Amniotic stem cell (primary cell): ENCODE measurements at regions not wholly inside any gene's neighbourhood (a gene's known extent, or its start where the extent isn't known, plus 50 kb on each side); places are given as distances from the start of the nearest gene placed in this dataset.
"Not testable (repeated sequence)": the region's sequence is repeated elsewhere in the genome, so short reads cannot be mapped to it uniquely, and the experiment has no call there.

Experiments
- DNase-seq: peaks from one replicate; lab custom pipeline; 2025; lab: John Stamatoyannopoulos, UW

DNA sequence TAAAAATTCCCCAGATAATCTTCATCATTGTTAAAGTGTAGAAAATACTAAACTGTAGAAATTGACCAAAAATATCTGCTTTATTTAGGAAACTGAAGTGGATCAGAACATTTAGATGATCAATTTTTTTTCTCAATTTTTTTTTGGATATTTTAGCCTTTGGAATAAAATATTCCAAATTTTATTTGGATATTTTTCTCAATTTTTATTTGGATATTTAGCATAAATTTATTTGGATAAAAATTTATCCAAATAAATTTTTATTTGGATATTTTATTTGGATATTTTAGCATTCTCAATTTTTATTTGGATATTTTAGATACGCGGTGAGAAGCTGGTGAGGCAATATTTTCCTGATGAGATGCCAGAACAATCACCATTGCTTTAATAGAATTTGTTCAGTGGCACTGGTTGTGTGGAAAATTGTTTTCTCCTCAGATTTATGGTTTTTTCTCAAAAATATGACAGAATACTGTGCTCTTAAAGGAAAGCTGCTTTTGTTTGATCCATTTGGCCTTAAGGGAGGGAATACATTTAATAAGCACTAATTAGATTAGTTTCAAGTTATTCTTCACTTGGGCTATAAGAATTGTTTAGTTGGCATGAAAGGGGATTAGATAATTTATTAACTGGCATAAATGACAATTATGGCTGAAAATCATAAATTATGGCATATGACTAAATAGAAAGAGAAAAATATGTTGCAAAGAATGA lies 470.1 kb downstream of the MFSD1 start:
- no peak for DNase-seq

DNA sequence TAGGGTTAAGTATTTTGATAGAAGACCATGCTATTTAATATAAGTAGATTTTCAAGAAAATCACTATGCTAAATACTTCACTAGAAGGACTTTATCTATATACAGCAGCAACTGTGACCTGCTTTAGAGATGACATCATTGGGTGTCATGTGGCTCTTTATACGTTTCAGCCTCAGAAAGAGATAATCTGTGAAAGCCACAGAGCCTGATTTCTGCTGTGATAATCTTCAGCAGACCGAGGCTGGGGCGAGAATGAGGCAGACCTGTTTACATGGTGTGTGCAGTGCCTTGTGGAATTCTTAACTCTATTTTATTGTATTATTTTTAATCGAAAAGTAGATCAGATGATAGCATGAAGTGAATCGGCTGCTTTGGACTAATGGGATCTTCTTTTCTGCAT lies 471.2 kb downstream of the MFSD1 start:
- DNase-seq, result no peak

DNA sequence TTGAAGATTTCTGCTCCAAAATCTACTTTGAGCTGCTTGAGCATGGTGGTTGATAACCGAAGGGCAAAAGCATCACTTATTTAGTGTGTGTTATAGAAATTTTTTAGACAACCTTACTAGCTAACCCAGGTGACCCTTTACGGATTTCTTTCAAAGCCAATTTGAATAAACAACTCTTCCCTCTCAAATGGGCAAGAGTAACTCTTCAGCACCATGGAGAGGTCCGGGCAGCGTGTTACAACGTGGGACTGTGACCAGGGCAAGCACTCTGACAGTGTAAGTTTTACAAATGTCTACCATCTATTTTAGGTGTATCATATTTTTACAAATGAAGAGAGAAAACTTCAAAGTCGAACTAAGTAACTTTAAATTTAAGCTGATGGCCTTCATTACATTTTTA lies 471.8 kb downstream of the MFSD1 start:
- peak; percentile 8 for DNase-seq

DNA sequence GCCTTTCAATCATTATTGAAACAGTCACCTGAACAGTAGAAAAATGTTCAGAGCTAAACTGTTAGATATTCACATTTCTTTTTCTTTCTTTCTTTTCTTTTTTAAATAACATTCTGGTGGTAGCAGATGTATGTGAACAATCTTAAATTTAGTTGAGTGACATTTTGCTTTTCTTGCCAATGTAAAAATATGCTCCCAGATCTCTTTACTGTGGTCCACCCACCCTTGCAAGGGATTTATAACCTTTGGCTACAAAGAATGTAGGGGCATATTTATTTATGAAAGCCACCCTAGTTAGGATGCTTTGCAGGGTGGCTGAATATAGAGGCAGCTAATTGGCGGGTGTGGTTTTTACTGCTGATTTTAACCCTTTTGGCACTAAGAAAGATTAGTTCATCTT lies 473.9 kb downstream of the MFSD1 start:
- DNase-seq, result no peak

DNA sequence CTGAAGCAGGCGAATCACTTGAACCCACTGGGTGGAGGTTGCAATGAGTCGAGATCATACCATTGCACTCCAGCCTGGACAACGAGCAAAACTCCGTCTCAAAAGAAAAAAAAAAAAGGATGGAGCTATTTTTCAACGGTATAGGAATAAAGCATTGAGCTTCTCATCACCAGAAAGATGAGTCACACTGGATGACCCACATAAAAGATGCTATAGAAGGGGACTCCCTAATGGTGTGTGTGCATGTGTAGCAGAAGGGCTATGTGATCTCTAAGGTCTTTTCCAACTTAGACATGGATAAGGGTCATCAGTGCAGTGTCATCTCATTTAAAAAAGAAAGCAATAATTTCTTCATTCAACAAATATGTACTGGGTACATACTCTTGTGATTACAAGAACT lies 476.0 kb downstream of the MFSD1 start:
- DNase-seq, result no peak

DNA sequence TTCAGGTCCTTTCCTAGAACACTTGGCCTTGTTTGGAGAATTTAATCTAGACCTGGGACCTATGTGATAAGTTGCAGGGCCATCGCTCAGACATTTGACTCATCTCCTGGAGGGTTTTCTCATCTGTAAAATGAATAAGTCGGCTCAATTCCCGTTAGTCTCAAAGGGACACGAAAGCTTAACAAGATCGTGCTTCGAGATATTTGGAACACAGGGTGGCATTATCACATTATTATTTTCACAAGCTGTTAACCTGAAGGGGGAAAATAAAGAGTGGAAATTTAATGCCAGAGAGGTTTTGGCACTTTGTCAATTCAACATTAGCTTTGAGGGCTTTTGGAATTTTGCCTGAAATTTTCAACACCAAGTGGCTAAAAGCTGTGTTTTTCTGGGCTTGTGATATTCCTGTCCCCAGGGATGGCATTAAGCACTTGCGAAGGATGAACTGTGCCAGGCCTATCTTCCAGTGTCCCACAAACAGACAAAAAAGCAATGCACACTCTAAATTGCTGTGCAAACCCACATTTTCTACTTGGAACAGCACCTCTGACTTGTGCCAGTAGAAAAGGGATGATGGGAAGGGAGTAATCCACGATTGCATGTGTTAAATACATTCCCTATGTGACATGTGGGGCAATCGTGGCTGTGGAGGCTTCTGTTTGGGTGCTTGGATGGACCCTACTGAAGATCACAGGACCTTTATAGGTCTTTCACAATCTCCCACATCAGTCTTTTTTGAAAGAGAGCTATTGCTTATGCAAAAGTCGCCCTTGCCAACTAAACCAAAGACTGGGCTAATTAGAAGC lies 478.7 kb downstream of the MFSD1 start:
- no peak for DNase-seq

DNA sequence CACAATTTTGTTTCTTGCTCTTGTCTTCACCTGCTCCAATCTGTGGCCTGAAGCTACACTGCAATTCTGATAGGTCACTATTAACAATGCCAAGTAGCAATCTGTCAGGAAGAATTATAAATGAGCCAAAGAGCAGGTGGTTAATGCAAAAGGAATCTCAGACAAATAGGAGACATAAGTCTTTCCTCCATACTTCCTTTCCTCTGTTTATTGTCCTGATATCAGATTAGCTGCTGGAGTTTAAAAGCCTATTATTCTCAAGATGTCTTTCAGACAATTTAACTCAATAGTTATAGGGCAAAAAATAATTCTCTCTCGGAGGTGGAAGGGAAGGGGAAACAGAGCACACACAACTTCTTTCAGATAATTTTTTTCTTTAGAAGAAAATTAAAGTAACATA lies 491.6 kb downstream of the MFSD1 start:
- DNase-seq, result no peak

DNA sequence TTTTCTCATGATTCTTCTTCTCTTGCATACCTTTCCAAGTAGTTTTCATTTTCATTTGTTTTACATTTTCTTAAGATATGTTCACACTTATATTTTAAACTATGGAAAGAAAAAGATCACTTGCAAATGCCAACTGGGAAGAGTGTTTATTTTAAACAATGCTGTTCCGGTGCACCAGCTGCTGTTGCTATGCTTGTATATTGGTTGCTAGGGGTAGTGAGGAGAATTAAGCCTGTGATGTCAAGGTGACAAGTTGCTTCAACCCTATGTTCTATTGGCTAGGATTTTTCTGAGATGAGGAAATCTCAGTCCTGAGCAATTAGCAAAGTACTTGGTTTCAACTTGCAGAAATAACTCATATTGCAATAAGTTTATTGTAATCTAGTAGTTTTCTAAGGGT lies 500.1 kb downstream of the MFSD1 start:
- no peak for DNase-seq

DNA sequence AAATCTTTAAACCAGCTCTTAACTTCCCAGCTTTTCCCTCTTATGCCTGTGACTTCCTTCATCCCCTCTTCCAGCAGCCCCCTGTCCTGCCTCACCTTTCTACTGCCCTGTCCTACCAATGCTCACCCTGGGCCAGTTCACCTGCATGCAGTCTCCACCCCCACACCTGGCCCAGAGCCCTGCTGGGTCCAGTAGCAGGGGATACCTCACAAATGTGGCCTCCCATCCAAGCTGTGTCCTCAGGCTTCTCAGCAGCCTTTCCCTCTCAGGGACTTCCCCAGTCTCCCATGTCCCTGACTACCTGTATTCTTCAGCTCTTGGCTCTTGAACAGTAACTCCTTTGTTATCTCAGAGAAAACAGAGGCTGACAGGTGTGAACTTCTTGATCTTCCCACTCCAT lies 503.2 kb downstream of the MFSD1 start:
- no peak for DNase-seq

DNA sequence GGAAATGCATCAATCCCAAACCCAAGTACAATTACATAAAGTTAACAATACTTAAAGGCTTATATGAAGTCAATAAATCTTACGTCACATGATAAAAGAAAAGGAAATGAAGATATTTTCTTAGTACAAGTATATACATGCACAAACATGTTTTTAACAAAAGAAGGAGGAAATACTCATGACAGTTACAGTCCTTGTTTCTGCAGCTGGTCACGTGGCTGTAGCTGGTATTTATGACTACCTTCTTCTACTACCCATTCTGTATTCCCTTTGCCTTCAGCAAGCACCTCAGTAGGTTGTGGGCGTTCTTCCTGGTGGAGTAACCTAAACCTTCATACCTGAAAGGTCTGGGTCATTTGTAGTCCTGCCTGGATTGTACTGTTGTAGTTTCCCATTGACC lies 514.9 kb downstream of the MFSD1 start:
- DNase-seq, result not testable (repeated sequence)

DNA sequence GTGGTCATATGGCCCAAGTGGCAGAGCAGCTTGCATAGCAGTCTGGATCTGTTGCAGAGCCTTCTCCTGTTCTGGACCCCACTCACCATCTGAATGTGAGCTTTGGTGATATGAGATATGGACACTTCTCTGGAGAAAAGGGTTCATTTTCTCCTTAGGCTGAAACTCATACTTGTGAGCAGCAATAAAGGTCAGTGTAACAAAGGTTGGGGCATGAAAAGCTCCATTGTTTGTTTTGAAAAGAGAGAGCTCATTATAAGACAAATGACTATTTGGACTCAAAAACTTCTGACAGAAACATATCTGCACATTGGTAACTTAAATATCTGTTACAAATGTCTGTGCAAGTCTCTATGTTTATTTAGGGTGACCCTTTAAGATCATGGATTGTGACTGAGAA lies 517.3 kb downstream of the MFSD1 start:
- no peak for DNase-seq

DNA sequence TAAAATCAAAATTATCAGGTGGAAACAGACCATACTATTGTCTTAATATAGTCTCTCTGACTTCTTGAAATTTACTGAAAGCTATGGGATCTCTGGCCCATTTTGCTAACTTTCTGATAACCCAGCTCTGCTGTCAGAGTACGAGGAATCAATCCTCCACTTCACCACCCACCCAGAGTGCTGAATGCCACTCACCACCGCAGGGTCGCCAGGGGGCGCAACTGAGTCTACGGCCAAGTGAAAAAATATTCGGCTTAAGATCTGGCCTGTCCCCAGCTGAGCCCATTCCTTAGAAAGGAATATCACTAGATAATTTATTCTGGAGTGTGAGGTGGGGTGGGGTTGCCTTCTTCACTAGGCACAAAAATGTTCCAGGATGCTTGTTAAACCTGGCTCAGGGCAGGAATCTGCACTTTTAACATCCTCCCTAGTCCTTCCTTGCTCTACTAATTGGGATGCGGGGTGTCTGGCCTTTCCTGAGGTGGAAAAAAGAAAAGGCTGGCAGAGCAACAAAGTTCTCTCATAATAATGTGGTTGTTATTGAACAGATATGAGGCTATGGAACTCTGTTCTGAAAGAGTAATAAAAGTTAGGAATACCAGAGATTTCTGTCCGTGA lies 520.6 kb downstream of the MFSD1 start:
- no peak for DNase-seq

DNA sequence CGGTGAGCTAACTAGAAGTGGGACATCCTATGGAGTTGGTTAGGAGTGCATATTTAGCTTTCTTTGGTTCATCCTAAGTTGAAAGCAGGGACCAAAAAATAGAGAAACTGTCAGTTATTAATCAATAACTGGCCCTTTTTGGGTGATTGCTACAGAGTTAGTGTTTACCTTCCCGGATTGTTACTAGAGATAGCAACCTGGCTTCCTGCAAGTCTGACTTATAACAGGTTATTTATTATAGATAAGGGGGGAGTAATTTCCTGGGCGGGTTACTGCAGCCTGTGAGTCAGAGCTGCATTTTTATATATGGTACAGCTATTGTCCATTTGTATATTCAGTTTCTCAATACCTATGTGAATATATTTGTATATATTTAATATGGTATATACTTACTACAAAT lies 522.0 kb downstream of the MFSD1 start:
- no peak for DNase-seq

DNA sequence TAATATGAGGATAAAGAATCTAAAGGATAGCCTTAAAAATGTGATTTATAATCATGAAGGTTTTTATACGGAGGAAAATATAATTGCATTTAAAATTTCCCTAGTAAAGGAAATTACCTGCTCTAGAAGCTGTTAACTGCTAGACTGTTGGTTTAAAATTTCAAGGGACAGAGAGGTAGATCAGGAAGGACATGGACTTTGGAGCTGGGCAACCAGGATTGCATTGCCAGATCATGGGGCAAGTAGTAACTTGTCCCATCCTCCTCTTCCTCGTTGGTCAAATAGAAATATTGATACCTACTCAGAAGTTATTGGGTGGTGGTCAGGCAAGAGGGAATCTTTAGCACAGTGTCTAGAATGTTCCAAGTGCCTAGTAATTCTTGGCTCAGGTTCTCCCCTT lies 525.1 kb downstream of the MFSD1 start:
- no peak for DNase-seq

DNA sequence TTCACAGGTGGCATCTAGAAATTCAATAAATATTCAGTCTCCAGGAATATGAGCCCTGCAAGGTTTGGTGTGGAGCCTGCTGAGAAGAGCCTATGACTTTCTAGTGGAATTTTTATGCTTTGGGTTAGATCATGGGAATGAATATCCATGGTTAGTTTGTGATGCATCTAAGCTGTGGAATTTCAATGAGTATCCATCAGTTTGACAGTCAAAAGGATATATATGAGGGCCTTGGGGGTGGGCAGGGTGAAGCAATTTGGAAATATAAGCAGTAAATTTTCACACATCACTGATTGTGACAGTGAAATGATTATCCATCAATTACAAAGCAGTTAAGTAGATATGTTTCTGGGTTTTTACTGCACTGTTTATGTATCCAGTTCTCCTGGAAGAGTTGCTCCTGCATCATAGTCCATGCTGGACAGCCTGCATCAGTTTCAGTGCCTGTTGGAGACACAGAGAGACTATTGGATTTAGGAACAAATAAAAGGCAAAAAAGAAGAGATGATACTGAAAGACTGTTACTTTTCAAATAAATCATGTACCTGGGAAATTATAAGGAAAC lies 530.8 kb downstream of the MFSD1 start:
- DNase-seq, result no peak

DNA sequence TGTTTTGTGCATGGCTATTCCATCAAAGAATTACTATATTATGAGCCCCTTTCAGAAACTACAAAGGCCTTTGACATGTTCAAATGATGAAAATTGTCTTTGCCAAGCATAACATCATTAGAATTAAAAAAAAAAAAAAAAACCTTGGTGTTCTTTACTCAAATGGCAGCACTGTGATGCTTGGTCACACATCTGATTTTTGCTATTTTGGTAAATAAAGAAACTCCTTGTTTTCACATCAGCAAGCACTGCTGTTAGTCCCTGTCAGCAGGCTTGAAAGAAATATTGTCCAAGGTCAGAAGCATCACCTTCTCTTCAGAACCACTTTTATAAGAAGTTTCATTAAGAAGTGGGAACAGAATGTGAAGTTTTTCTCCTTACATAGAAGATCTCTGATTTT lies 537.3 kb downstream of the MFSD1 start:
- DNase-seq, result no peak

DNA sequence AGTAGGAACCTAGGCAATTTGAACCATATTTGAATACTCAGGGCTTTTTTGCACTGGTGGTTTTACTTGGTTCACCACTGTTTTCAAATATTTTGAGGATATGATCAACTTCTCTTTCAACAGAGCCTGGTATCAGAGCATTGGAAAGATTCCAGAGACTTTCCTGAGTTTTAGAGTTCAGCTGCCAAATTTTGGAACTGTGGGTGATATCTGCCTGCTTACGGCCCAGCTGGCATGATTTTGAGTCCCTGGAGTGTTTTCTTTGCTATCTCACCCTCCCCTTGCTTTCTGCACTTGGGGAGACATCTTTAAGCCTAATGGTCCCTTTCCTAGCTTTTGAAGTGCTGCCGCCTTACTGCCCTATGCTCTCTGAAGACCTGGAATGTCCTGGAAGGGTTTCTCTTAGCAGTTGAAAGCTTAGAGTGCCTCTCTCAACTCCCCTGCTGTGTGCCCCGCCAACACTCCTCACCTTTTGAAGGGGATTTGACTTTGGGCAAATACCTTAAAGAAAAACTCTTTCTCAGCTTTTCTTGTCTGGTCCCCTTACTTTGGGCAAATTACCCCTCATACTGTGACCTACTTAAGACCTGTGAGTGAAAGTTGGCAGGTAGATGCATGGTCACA lies 539.1 kb downstream of the MFSD1 start:
- no peak for DNase-seq

DNA sequence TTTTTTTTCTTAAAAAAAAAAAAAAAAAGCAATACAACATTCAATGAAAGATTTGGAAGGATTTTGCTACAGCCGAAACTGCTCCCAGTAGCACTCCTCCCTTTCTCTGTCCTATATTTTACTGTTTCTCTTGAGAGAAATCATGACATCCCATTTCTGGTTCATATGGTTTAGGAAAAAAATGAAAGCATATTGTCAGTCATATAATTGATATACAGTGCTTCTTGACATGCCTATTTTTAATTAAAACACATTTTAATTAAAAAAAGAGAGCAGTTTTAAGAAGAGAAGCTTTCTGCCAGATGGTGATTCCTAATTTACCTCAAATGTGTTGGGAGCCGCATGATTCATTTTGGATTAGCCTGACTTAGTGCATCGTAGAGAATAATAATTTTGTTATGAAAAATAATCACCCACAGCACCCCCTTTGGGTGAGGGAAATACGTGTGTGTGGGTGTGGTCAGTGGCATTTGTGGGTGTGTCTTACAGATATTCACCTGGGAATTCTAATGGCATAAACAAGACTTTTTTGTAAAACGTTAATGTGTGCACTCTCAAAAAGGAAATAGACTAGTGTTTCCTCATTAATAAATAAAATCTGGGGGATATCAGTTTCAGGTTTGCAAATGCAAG lies 544.5 kb downstream of the MFSD1 start:
- DNase-seq, result no peak

DNA sequence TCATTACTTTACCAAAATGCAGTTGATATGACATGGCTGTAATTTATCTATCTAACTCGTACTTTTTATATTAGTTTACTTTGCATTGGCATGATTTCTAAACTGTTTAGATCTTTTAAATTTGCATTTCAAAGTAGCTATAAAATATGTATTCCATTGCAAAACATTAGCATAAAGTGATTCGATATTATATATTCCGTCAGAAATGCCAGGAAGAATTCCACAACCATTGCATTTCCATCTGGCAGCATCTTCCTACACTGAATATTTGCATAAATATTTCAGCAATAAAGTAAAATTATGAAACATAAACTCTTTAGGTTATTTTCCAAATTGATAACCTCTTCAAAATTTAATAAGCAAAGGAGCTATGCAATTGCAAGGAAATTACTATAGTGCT lies 546.6 kb downstream of the MFSD1 start:
- no peak for DNase-seq

DNA sequence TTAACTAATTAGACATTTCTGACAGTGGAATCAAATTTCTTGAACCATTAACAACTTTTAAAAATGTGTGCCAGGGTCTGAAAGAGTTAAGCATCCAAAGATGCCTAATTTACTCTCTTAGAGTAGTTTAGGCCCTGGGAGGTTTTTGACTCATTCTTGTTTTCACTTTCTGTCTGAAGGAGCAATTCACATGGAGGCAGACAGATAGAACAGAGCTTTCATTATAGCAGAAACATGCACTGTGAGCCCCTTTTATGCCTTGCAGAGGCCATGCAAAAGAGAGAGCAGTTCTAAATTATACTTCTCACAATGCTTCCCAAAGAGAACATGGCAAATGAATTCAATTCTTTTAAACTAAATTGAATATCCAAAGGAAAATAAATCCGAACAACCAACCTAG lies 554.8 kb downstream of the MFSD1 start:
- no peak for DNase-seq

DNA sequence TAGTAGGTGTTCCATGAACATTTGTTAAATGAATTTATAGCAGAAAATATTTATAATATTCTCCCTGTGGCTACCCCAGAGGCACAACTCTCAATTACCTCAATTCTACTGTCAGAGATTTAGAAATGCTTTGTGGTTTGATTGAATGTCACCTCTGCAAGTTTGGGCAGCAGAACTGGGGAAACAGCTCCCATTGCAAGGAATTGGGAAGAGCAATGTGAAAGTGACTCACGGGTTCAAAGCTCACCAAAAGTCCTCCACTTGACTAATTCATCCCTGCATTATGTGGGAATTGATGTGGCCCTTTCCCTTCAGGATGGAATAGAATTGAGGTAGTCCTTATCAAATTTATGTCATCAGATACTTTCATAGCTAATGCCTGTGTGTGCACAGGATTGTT lies 562.7 kb downstream of the MFSD1 start:
- no peak for DNase-seq

DNA sequence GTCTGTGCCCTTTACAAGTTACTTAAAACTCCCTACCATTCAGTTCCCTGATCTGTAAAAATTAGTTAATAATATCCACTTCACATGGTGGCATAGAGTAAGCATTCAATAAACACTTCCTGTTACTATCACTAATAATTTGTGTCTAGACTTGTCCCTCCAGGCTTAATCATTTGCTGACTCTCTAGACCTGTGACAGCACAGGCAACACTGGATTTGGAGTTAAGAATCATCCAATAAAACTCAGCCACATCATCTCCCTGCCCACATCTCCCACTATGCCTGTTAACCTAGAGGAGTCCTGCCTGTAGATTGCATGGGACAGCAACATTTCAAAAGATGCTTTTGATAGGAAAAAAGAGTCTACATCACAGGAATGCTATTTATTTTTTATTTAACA lies 564.6 kb downstream of the MFSD1 start:
- no peak for DNase-seq
